ENCODE measurements at regions not wholly inside any gene's neighbourhood (a gene's known extent, or its start where the extent isn't known, plus 50 kb on each side); places are given as distances from the start of the nearest gene placed in this dataset.

DNA sequence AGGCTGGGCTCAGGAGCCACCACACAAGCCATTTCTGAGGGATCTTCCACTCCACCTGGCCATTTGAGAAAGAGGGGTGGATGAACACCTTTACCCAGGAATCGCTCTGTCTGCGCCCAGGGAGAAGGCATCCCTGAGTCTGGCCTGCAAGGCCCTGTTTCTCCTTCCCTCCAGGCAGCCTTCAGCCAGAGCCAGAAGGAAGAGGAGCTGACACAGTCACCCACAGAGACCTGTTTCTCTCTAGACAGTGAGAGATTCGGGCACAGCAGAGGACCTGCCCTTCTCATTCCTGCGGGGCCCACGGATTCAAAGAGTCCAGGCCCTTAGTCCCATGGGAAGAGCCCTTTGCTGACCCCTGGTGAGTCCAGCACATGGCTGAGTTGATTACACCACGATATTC, 127.5 kb upstream of the TNS3 start:
- TF ChIP-seq, protein P1, sequence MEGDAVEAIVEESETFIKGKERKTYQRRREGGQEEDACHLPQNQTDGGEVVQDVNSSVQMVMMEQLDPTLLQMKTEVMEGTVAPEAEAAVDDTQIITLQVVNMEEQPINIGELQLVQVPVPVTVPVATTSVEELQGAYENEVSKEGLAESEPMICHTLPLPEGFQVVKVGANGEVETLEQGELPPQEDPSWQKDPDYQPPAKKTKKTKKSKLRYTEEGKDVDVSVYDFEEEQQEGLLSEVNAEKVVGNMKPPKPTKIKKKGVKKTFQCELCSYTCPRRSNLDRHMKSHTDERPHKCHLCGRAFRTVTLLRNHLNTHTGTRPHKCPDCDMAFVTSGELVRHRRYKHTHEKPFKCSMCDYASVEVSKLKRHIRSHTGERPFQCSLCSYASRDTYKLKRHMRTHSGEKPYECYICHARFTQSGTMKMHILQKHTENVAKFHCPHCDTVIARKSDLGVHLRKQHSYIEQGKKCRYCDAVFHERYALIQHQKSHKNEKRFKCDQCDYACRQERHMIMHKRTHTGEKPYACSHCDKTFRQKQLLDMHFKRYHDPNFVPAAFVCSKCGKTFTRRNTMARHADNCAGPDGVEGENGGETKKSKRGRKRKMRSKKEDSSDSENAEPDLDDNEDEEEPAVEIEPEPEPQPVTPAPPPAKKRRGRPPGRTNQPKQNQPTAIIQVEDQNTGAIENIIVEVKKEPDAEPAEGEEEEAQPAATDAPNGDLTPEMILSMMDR (IDR thresholded peaks at IDR 0.05; ENCODE audit: control extremely low read depth in 1 of 3, insufficient read depth in 1 of 3, low read depth in 1 of 3, low read length in 3 of 3) = no peak
- TF ChIP-seq RNF2 (IDR thresholded peaks at IDR 0.05; ENCODE audit: borderline replicate concordance, low read depth, low read length, missing control alignments, poor library complexity, severe bottlenecking) (no peak), EP300 (IDR thresholded peaks at IDR 0.05; ENCODE audit: borderline replicate concordance in 1 of 2, low read depth in 2 of 2, low read length in 2 of 2) (no peak), FOSL1 (IDR thresholded peaks at IDR 0.05; ENCODE audit: insufficient read depth, low read depth, low read length) (no peak), CBX8 (IDR thresholded peaks at IDR 0.05; ENCODE audit: borderline replicate concordance, low read depth, low read length) (no peak), HDAC6 (IDR thresholded peaks at IDR 0.05; ENCODE audit: low read depth, low read length) (no peak), BRCA1 (IDR thresholded peaks at IDR 0.05; ENCODE audit: low read depth, low read length) (no peak), RFX5 (IDR thresholded peaks at IDR 0.05; ENCODE audit: borderline replicate concordance, low read depth, low read length) (no peak), NRF1 (IDR thresholded peaks at IDR 0.05; ENCODE audit: low read depth, low read length) (no peak), TAF1 (IDR thresholded peaks at IDR 0.05; ENCODE audit: low read depth, low read length) (no peak), POLR2A (IDR thresholded peaks at IDR 0.05; ENCODE audit: control extremely low read depth in 1 of 2, low read depth in 2 of 2, low read length in 2 of 2) (no peak), EZH2 (IDR thresholded peaks at IDR 0.05; ENCODE audit: low read depth, low read length, severe bottlenecking) (no peak)
- TF ChIP-seq, protein P2, sequence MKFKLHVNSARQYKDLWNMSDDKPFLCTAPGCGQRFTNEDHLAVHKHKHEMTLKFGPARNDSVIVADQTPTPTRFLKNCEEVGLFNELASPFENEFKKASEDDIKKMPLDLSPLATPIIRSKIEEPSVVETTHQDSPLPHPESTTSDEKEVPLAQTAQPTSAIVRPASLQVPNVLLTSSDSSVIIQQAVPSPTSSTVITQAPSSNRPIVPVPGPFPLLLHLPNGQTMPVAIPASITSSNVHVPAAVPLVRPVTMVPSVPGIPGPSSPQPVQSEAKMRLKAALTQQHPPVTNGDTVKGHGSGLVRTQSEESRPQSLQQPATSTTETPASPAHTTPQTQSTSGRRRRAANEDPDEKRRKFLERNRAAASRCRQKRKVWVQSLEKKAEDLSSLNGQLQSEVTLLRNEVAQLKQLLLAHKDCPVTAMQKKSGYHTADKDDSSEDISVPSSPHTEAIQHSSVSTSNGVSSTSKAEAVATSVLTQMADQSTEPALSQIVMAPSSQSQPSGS (IDR thresholded peaks at IDR 0.05; ENCODE audit: low read length) = no peak
